H9 (cell line): ENCODE measurements at regions not wholly inside any gene's neighbourhood (a gene's known extent, or its start where the extent isn't known, plus 50 kb on each side); places are given as distances from the start of the nearest gene placed in this dataset.

Experiments used
- DNase-seq: peaks from one replicate; pipeline ENCODE4 v3.0.0-alpha.2; 2017
- H2AFZ ChIP-seq: one replicate; pipeline ENCODE4 v1.6.1; 2013; ENCODE audit warnings: mild to moderate bottlenecking, low read length, control low read depth, moderate library complexity
- H2AK5ac ChIP-seq: 2 replicates; pipeline ENCODE4 v1.6.1; 2013; ENCODE audit warnings: low read length, control low read depth, mixed read lengths; ENCODE audit not compliant: insufficient read length
- H2BK120ac ChIP-seq: one replicate; pipeline ENCODE4 v1.6.1; 2013; ENCODE audit warnings: low read depth, mild to moderate bottlenecking, low read length, control low read depth, inconsistent platforms; ENCODE audit not compliant: poor library complexity, severe bottlenecking
- H2BK12ac ChIP-seq: 2 replicates; pipeline ENCODE4 v1.6.1; 2013; ENCODE audit warnings: low read length, control low read depth, mixed read lengths, low read depth; ENCODE audit not compliant: insufficient read length
- H2BK15ac ChIP-seq: 2 replicates; pipeline ENCODE4 v1.6.1; 2013; ENCODE audit warnings: low read depth, low read length, control low read depth
- H2BK20ac ChIP-seq: one replicate; pipeline ENCODE4 v1.6.1; 2013; ENCODE audit warnings: low read depth, mild to moderate bottlenecking, low read length, control low read depth, inconsistent platforms; ENCODE audit not compliant: poor library complexity, severe bottlenecking
- H2BK5ac ChIP-seq: 2 replicates; pipeline ENCODE4 v1.6.1; 2013; ENCODE audit warnings: low read length, control low read depth, mixed read lengths; ENCODE audit not compliant: insufficient read length
- H3K14ac ChIP-seq: 2 replicates; pipeline ENCODE4 v1.6.1; 2013; ENCODE audit warnings: low read length, control low read depth; ENCODE audit not compliant: insufficient read depth
- H3K18ac ChIP-seq: 2 replicates; pipeline ENCODE4 v1.6.1; 2013; ENCODE audit warnings: low read depth, mild to moderate bottlenecking, mixed read lengths, low read length, control low read depth; ENCODE audit not compliant: insufficient read length
- H3K23ac ChIP-seq: 2 replicates; pipeline ENCODE4 v1.6.1; 2013; ENCODE audit warnings: low read length, control low read depth, mixed read lengths, low read depth; ENCODE audit not compliant: insufficient read length
- H3K23me2 ChIP-seq: 2 replicates; pipeline ENCODE4 v1.6.1; 2013; ENCODE audit warnings: low read depth, mild to moderate bottlenecking, mixed read lengths, low read length, control low read depth; ENCODE audit not compliant: insufficient read length, poor library complexity, severe bottlenecking
- H3K27ac ChIP-seq: 2 replicates; pipeline ENCODE4 v1.5.1; 2013; ENCODE audit warnings: low read length, control low read depth, mixed read lengths, low read depth; ENCODE audit not compliant: insufficient read length
- H3K27me3 ChIP-seq: 2 replicates; pipeline ENCODE4 v1.6.1; 2013; ENCODE audit warnings: low read length, control low read depth, inconsistent platforms; ENCODE audit not compliant: insufficient read depth
- H3K4ac ChIP-seq: 2 replicates; pipeline ENCODE4 v1.6.1; 2013; ENCODE audit warnings: low read depth, mild to moderate bottlenecking, control low read depth, inconsistent platforms, low read length, moderate library complexity
- H3K4me1 ChIP-seq: 2 replicates; pipeline ENCODE4 v1.6.1; 2013; ENCODE audit warnings: low read length, control low read depth, inconsistent platforms; ENCODE audit not compliant: insufficient read depth
- H3K4me2 ChIP-seq: 2 replicates; pipeline ENCODE4 v1.6.1; 2013; ENCODE audit warnings: low read length, control low read depth, mixed read lengths; ENCODE audit not compliant: insufficient read length, insufficient read depth
- H3K56ac ChIP-seq: 2 replicates; pipeline ENCODE4 v1.6.1; 2013; ENCODE audit warnings: low read depth, mild to moderate bottlenecking, mixed read lengths, low read length, control low read depth; ENCODE audit not compliant: insufficient read length
- H3K79me1 ChIP-seq: 2 replicates; pipeline ENCODE4 v1.6.1; 2013; ENCODE audit warnings: low read depth, mild to moderate bottlenecking, moderate library complexity, low read length, control low read depth, inconsistent platforms; ENCODE audit not compliant: insufficient read depth, poor library complexity, severe bottlenecking
- H3K79me2 ChIP-seq: 2 replicates; pipeline ENCODE4 v1.6.1; 2013; ENCODE audit warnings: low read length, control low read depth, inconsistent platforms; ENCODE audit not compliant: insufficient read depth
- H3K9ac ChIP-seq: 2 replicates; pipeline ENCODE4 v1.6.1; 2013; ENCODE audit warnings: low read length, control low read depth, mixed read lengths; ENCODE audit not compliant: insufficient read length; ENCODE audit errors: extremely low read depth
- H3K9me3 ChIP-seq: one replicate; pipeline ENCODE4 v1.6.1; 2013; ENCODE audit warnings: low read depth, low read length, inconsistent platforms; ENCODE audit not compliant: control insufficient read depth
- H3T11ph ChIP-seq: one replicate; pipeline ENCODE4 v1.6.1; 2013; ENCODE audit warnings: mild to moderate bottlenecking, low read length, control low read depth, inconsistent platforms
- H4K20me1 ChIP-seq: one replicate; pipeline ENCODE4 v1.6.1; 2013; ENCODE audit not compliant: control insufficient read depth, insufficient read length, insufficient read depth
- H4K5ac ChIP-seq: 2 replicates; pipeline ENCODE4 v1.6.1; 2013; ENCODE audit warnings: low read depth, mild to moderate bottlenecking, mixed read lengths, low read length, control low read depth; ENCODE audit not compliant: insufficient read length
- H4K8ac ChIP-seq: replicated peaks from 2 replicates; pipeline ENCODE4 v1.6.1; 2013; ENCODE audit warnings: low read length, control low read depth, mixed read lengths, low read depth; ENCODE audit not compliant: insufficient read length
- H4K91ac ChIP-seq: 2 replicates; pipeline ENCODE4 v1.6.1; 2013; ENCODE audit warnings: low read depth, mild to moderate bottlenecking, moderate library complexity, mixed read lengths, low read length, control low read depth; ENCODE audit not compliant: insufficient read length
- H3K27ac Mint-ChIP-seq, 3 experiments: 2 replicates in 2 of 3; 3 replicates in 1 of 3; pipeline ENCODE4 v1.8.0; 2020 to 2021; ENCODE audit warnings: mixed read lengths in 3 of 3, mild to moderate bottlenecking in 1 of 3, moderate library complexity in 1 of 3
- H3K27me3 Mint-ChIP-seq: 2 replicates; pipeline ENCODE4 v1.8.0; 2021; ENCODE audit warnings: low read depth, mild to moderate bottlenecking, moderate library complexity, mixed read lengths
- H3K36me3 Mint-ChIP-seq, 3 experiments: 2 replicates in 2 of 3; 3 replicates in 1 of 3; pipeline ENCODE4 v1.8.0; 2020 to 2021; ENCODE audit warnings: low read depth in 3 of 3, mixed read lengths in 3 of 3; ENCODE audit not compliant: insufficient read depth in 1 of 3
- H3K4me1 Mint-ChIP-seq, 2 experiments: 2 replicates each; pipeline ENCODE4 v1.8.0; 2020; ENCODE audit warnings: mixed read lengths in 2 of 2
- H3K4me3 Mint-ChIP-seq, 2 experiments: 2 replicates in 1 of 2; 3 replicates in 1 of 2; pipeline ENCODE4 v1.8.0; 2020 to 2021; ENCODE audit warnings: mild to moderate bottlenecking in 2 of 2, mixed read lengths in 2 of 2, moderate library complexity in 1 of 2
- H3K9me3 Mint-ChIP-seq, 2 experiments: 2 replicates in 1 of 2; 3 replicates in 1 of 2; pipeline ENCODE4 v1.8.0; 2020; ENCODE audit warnings: mild to moderate bottlenecking in 2 of 2, mixed read lengths in 2 of 2, moderate library complexity in 1 of 2
- CTCF ChIP-seq: fragments of 200-600 bp; sonication (generic); conservative IDR thresholded peaks from 3 replicates; pipeline ENCODE4 v1.8.0; 2021; ENCODE audit warnings: antibody characterized with exemption, mild to moderate bottlenecking
- WGBS: extraction: QIAGEN DNeasy Blood & Tissue Kit; methylation state at CpG from one replicate; pipeline ENCODE4 v1.1.7; 2013; ENCODE audit warnings: missing lambda C conversion rate, low lambda C conversion rate, mixed read lengths; ENCODE audit not compliant: insufficient read length; ENCODE audit errors: extremely low coverage; 5-methylcytosine and 5-hydroxymethylcytosine counted together

GRCh38 chr21:28487455-28488070 is 505.1 kb downstream of the LTN1 start:
- no peak overlapping the region for H3K4me2 ChIP-seq
- H3K79me2 ChIP-seq: no peaks in the 10 kb centered on the region
- no peak overlapping the region for H3K56ac ChIP-seq
- H4K5ac ChIP-seq: no peak overlapping the region
- H2BK5ac ChIP-seq: no peak overlapping the region
- no peak overlapping the region for H3K4ac ChIP-seq
- no peaks in the 10 kb centered on the region for H3K23me2 ChIP-seq
- DNase-seq: no peak
- H2AK5ac ChIP-seq: no peak overlapping the region
- no peak overlapping the region for H3K14ac ChIP-seq
- no peak for TF ChIP-seq CTCF
- WGBS: no CpG with 5 or more reads among the region's 9 CpGs
- Mint-ChIP-seq H3K27me3 (no peaks in the 10 kb centered on the region), H3K9me3 (no peaks in the 10 kb centered on the region), H3K27ac (no peak overlapping the region), H3K36me3 (no peaks in the 10 kb centered on the region), H3K4me1 (peaks cover 4 to 10% of the 10 kb centered on the region in 2 experiments), H3K4me3 (no peak overlapping the region)
- H2BK15ac ChIP-seq: no peak overlapping the region
- H3K9ac ChIP-seq: no peak overlapping the region
- no peak overlapping the region for H3K18ac ChIP-seq
- H3T11ph ChIP-seq: no peak overlapping the region
- H2BK20ac ChIP-seq: no peak overlapping the region
- H2AFZ ChIP-seq: no peak overlapping the region
- no peak overlapping the region for H4K91ac ChIP-seq
- H2BK120ac ChIP-seq: no peak overlapping the region
- H2BK12ac ChIP-seq: no peak overlapping the region
- no peaks in the 10 kb centered on the region for H3K27me3 ChIP-seq
- H4K8ac ChIP-seq: no peak overlapping the region
- H3K79me1 ChIP-seq: no peaks in the 10 kb centered on the region
- no peaks in the 10 kb centered on the region for H3K4me1 ChIP-seq
- no peak overlapping the region for H3K27ac ChIP-seq
- H3K9me3 ChIP-seq: no peaks in the 10 kb centered on the region
- no peak overlapping the region for H3K23ac ChIP-seq
- H4K20me1 ChIP-seq: no peaks in the 10 kb centered on the region
